ENCODE measurements at regions not wholly inside any gene's neighbourhood (a gene's known extent, or its start where the extent isn't known, plus 50 kb on each side); places are given as distances from the start of the nearest gene placed in this dataset.

DNA sequence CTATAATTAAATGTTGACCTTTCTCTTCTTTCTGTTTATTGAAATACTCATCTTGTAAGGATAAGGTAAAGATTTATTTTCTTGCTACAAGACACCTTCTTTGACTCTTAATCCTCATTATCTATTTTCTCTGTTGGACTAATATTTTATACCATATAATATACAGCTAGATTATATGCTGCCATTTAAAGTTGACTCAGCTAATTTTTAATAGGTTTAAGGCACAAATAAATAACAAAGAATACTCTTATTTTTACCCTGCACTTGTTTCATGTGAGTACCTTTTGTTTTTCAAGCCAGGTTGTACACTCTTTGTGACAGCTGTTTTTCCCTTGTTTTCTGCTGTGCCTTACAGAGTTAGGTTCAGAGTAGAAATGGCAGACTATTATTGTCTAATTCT is 83.9 kb upstream of the ASCC3 start:
- no peak for ATAC-seq (ENCODE audit: insufficient read depth, low FRiP score)
- no peaks in the 10 kb centered on the region for H3K36me3 ChIP-seq (ENCODE audit: control insufficient read depth in 4 of 4, insufficient read depth in 4 of 4, low read length in 4 of 4)
- DNase-seq, result no peak
- no peak for TF ChIP-seq CTCF (IDR thresholded peaks at IDR 0.05; ENCODE audit: control extremely low read depth, extremely low read depth)
- H3K27me3 ChIP-seq (ENCODE audit: control insufficient read depth in 3 of 3, insufficient read depth in 3 of 3, low read length in 2 of 3), result no peaks in the 10 kb centered on the region
- no peak overlapping the region for H3K9ac ChIP-seq (ENCODE audit: insufficient read depth in 1 of 2, low read length in 2 of 2)
- H3K4me1 ChIP-seq (ENCODE audit: control insufficient read depth in 5 of 5, insufficient read depth in 5 of 5, low read length in 5 of 5), result no peaks in the 10 kb centered on the region
- H3K9me3 ChIP-seq (ENCODE audit: control insufficient read depth in 4 of 4, insufficient read depth in 3 of 4, low read length in 3 of 4), result peaks cover 0 to 2% (median 0%) of the 10 kb centered on the region in 4 donors
- H3K4me3 ChIP-seq, result no peak overlapping the region
- H3K27ac ChIP-seq (ENCODE audit: low read depth in 1 of 2, low read length in 1 of 2), result no peak overlapping the region

GRCh38 chr6:100968949-100969348 is 87.8 kb upstream of the ASCC3 start:
- TF ChIP-seq CTCF (IDR thresholded peaks at IDR 0.05; ENCODE audit: control extremely low read depth, extremely low read depth), result no peak
- no peaks in the 10 kb centered on the region for H3K4me1 ChIP-seq (ENCODE audit: control insufficient read depth in 5 of 5, insufficient read depth in 5 of 5, low read length in 5 of 5)
- H3K9ac ChIP-seq (ENCODE audit: insufficient read depth in 1 of 2, low read length in 2 of 2), result no peak overlapping the region
- ATAC-seq (ENCODE audit: insufficient read depth, low FRiP score), result no peak
- no peak overlapping the region for H3K27ac ChIP-seq (ENCODE audit: low read depth in 1 of 2, low read length in 1 of 2)
- no peak for DNase-seq
- no peak overlapping the region for H3K4me3 ChIP-seq
- no peaks in the 10 kb centered on the region for H3K36me3 ChIP-seq (ENCODE audit: control insufficient read depth in 4 of 4, insufficient read depth in 4 of 4, low read length in 4 of 4)
- H3K9me3 ChIP-seq (ENCODE audit: control insufficient read depth in 4 of 4, insufficient read depth in 3 of 4, low read length in 3 of 4), result peaks cover 0 to 2% (median 0%) of the 10 kb centered on the region in 4 donors
- H3K27me3 ChIP-seq (ENCODE audit: control insufficient read depth in 3 of 3, insufficient read depth in 3 of 3, low read length in 2 of 3), result no peaks in the 10 kb centered on the region
- 83 to 95% methylated on average over 6 of the region's 6 CpGs for WGBS, 2 donors

DNA sequence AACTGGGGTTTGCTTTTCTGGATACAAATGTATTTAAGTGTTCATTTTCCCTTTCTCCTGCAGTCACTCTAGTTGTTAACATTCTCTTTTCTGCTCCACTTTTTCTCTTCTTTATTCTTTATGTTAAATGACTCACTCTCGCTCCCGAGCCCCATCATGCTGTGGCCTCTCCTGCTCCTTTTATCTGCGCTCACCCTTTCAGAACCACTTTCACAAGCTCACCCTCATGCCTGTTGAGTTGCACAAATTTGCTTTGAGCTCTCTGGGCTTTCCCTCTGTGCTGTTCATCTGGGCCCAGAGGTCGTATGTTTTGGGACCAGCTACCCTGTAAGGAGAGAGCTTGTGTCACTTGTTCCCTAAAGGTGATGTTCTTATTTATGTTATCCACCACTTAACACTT is 98.1 kb upstream of the ASCC3 start:
- H3K9ac ChIP-seq (ENCODE audit: insufficient read depth in 1 of 2, low read length in 2 of 2), result no peak overlapping the region
- no peaks in the 10 kb centered on the region for H3K36me3 ChIP-seq (ENCODE audit: control insufficient read depth in 4 of 4, insufficient read depth in 4 of 4, low read length in 4 of 4)
- H3K27me3 ChIP-seq (ENCODE audit: control insufficient read depth in 3 of 3, insufficient read depth in 3 of 3, low read length in 2 of 3), result no peaks in the 10 kb centered on the region
- no peak overlapping the region for H3K27ac ChIP-seq (ENCODE audit: low read depth in 1 of 2, low read length in 1 of 2)
- DNase-seq, result no peak
- no peak overlapping the region for H3K4me3 ChIP-seq
- WGBS, 2 donors, result 58 to 74% methylated on average over 4 of the region's 4 CpGs
- no peak for ATAC-seq (ENCODE audit: insufficient read depth, low FRiP score)
- no peak for TF ChIP-seq CTCF (IDR thresholded peaks at IDR 0.05; ENCODE audit: control extremely low read depth, extremely low read depth)
- peaks cover 0 to under 1% (median 0%) of the 10 kb centered on the region in 4 donors for H3K9me3 ChIP-seq (ENCODE audit: control insufficient read depth in 4 of 4, insufficient read depth in 3 of 4, low read length in 3 of 4)
- no peaks in the 10 kb centered on the region for H3K4me1 ChIP-seq (ENCODE audit: control insufficient read depth in 5 of 5, insufficient read depth in 5 of 5, low read length in 5 of 5)

DNA sequence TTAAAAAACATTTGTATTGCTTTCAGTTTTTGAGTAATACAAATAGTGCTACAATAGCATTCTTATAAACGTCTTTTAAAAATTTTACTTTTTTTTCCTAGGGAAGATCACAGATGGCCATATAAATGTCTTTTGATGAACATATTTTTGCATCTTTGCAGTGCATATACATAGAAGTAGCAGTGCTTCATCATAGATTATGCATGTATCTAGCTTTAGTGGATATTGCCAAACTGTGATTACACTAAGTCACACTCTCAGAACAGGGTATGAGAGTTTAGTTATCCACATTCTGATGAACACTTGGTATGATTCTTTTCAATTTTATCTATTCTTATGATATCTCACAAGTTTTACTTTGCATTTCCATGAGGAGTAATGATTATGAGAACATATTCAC is 99.8 kb upstream of the ASCC3 start:
- no peak overlapping the region for H3K9ac ChIP-seq (ENCODE audit: insufficient read depth in 1 of 2, low read length in 2 of 2)
- no peak overlapping the region for H3K4me3 ChIP-seq
- peaks cover 0 to 2% (median 0%) of the 10 kb centered on the region in 4 donors for H3K9me3 ChIP-seq (ENCODE audit: control insufficient read depth in 4 of 4, insufficient read depth in 3 of 4, low read length in 3 of 4)
- H3K27ac ChIP-seq (ENCODE audit: low read depth in 1 of 2, low read length in 1 of 2), result no peak overlapping the region
- H3K36me3 ChIP-seq (ENCODE audit: control insufficient read depth in 4 of 4, insufficient read depth in 4 of 4, low read length in 4 of 4), result no peaks in the 10 kb centered on the region
- no peak for DNase-seq
- TF ChIP-seq CTCF (IDR thresholded peaks at IDR 0.05; ENCODE audit: control extremely low read depth, extremely low read depth), result no peak
- no peak for ATAC-seq (ENCODE audit: insufficient read depth, low FRiP score)
- no peaks in the 10 kb centered on the region for H3K27me3 ChIP-seq (ENCODE audit: control insufficient read depth in 3 of 3, insufficient read depth in 3 of 3, low read length in 2 of 3)
- 86 to 88% methylated on average over 1 of the region's 1 CpG for WGBS, 2 donors
- no peaks in the 10 kb centered on the region for H3K4me1 ChIP-seq (ENCODE audit: control insufficient read depth in 5 of 5, insufficient read depth in 5 of 5, low read length in 5 of 5)
